ENCODE measurements at regions not wholly inside any gene's neighbourhood (a gene's known extent, or its start where the extent isn't known, plus 50 kb on each side); places are given as distances from the start of the nearest gene placed in this dataset.

- Histone ChIP-seq H3K9ac (ENCODE audit: low read depth in 2 of 2, low read length in 2 of 2) (no peak overlapping the region), H3K27ac (no peak overlapping the region), H3K27me3 (no peaks in the 10 kb centered on the region), H3K9me3 (no peaks in the 10 kb centered on the region), H3K4me1 (no peaks in the 10 kb centered on the region), H3K36me3 (no peaks in the 10 kb centered on the region), H3K4me3 (no peak overlapping the region)
- TF ChIP-seq CTCF (IDR thresholded peaks at IDR 0.05): no peak
- no peak for DNase-seq
- intact Hi-C loops (cut with DNase I): no loop called here
These were observed 59.7 kb downstream of the ELAPOR2 start for GRCh38 chr7:86999750-87000149.

- H3K27me3 ChIP-seq: no peaks in the 10 kb centered on the region
- H3K4me3 ChIP-seq: no peak overlapping the region
- H3K9me3 ChIP-seq: no peaks in the 10 kb centered on the region
- no peak overlapping the region for H3K27ac ChIP-seq
- TF ChIP-seq CTCF (IDR thresholded peaks at IDR 0.05): no peak
- H3K4me1 ChIP-seq: no peaks in the 10 kb centered on the region
- no peaks in the 10 kb centered on the region for H3K36me3 ChIP-seq
- DNase-seq: no peak
- intact Hi-C loops (cut with DNase I): no loop called here
- no peak overlapping the region for H3K9ac ChIP-seq (ENCODE audit: low read depth in 2 of 2, low read length in 2 of 2)
These were observed 63.6 kb downstream of the ELAPOR2 start for GRCh38 chr7:86995814-86996213.

GRCh38 chr7:86995052-86995725 lies 64.3 kb downstream of the ELAPOR2 start:
- Histone ChIP-seq H3K27ac (no peak overlapping the region), H3K36me3 (no peaks in the 10 kb centered on the region), H3K4me1 (no peaks in the 10 kb centered on the region), H3K9me3 (no peaks in the 10 kb centered on the region), H3K9ac (ENCODE audit: low read depth in 2 of 2, low read length in 2 of 2) (no peak overlapping the region), H3K27me3 (no peaks in the 10 kb centered on the region), H3K4me3 (no peak overlapping the region)
- TF ChIP-seq CTCF (IDR thresholded peaks at IDR 0.05): no peak
- no peak for DNase-seq
- intact Hi-C loops (cut with DNase I): no loop called here

- no peak for TF ChIP-seq CTCF (IDR thresholded peaks at IDR 0.05)
- intact Hi-C loops (cut with DNase I): no loop called here
- no peak overlapping the region for H3K9ac ChIP-seq (ENCODE audit: low read depth in 2 of 2, low read length in 2 of 2)
- no peak overlapping the region for H3K4me3 ChIP-seq
- H3K4me1 ChIP-seq: no peaks in the 10 kb centered on the region
- H3K27ac ChIP-seq: no peak overlapping the region
- no peaks in the 10 kb centered on the region for H3K36me3 ChIP-seq
- no peak for DNase-seq
- H3K9me3 ChIP-seq: no peaks in the 10 kb centered on the region
- no peaks in the 10 kb centered on the region for H3K27me3 ChIP-seq
These were observed 67.7 kb downstream of the ELAPOR2 start for GRCh38 chr7:86991771-86992191.

- Histone ChIP-seq H3K4me3 (no peak overlapping the region), H3K9ac (ENCODE audit: low read depth in 2 of 2, low read length in 2 of 2) (no peak overlapping the region), H3K36me3 (no peaks in the 10 kb centered on the region), H3K4me1 (no peaks in the 10 kb centered on the region), H3K27me3 (no peaks in the 10 kb centered on the region), H3K9me3 (no peaks in the 10 kb centered on the region), H3K27ac (no peak overlapping the region)
- no peak for DNase-seq
- intact Hi-C loops (cut with DNase I): no loop called here
- no peak for TF ChIP-seq CTCF (IDR thresholded peaks at IDR 0.05)
These were observed 68.2 kb downstream of the ELAPOR2 start for GRCh38 chr7:86991093-86991769.
